SK-N-SH (cell line): ENCODE measurements at regions not wholly inside any gene's neighbourhood (a gene's known extent, or its start where the extent isn't known, plus 50 kb on each side); places are given as distances from the start of the nearest gene placed in this dataset.

Experiments used
- CTCF ChIA-PET: fragments of 300-600, 350-600 bp; formaldehyde crosslinking; extraction: SDS; loops from one replicate; lab custom pipeline; 2021; lab: Yijun Ruan, JAX
- POLR2A ChIA-PET: fragments of 350-600 bp; sonication (Branson Sonifier 250); formaldehyde crosslinking; extraction: SDS; loops from one replicate; lab custom pipeline; 2020; ENCODE audit warnings: antibody characterized with exemption, inconsistent platforms; lab: Yijun Ruan, JAX
- DNase-seq: peaks from one replicate; pipeline ENCODE4 v3.0.0; 2012
- H2AFZ ChIP-seq: fragments of 200-600 bp; sonication (generic); 2 replicates; pipeline ENCODE4 v1.8.1; 2016; ENCODE audit warnings: antibody characterized with exemption, mild to moderate bottlenecking, low read depth
- H3F3A ChIP-seq: fragments of 200-600 bp; sonication (generic); replicated peaks from 2 replicates; pipeline ENCODE3; 2016; ENCODE audit warnings: antibody characterized with exemption, mild to moderate bottlenecking; ENCODE audit not compliant: insufficient read depth
- H3K27ac ChIP-seq, 2 experiments: fragments of 200-500 bp in 1 of 2; fragments of 200-600 bp in 1 of 2; sonication (Bioruptor generic) in 1 of 2; sonication (generic), shearing (Covaris generic) in 1 of 2; 2 replicates each; pipeline versions ENCODE4 v1.5.1 to v1.6.1; 2014 to 2016; ENCODE audit warnings: low read depth in 2 of 2, inconsistent platforms in 1 of 2, low read length in 1 of 2, mild to moderate bottlenecking in 1 of 2, mixed read lengths in 1 of 2
- H3K27me3 ChIP-seq: fragments of 200-600 bp; sonication (generic), shearing (Covaris generic); 2 replicates; pipeline ENCODE4 v1.6.1; 2016; ENCODE audit warnings: mixed run types; ENCODE audit not compliant: insufficient read depth
- H3K36me3 ChIP-seq, 2 experiments: fragments of 200-500 bp in 1 of 2; fragments of 200-600 bp in 1 of 2; sonication (Bioruptor generic) in 1 of 2; sonication (generic) in 1 of 2; replicated peaks in 1 of 2; 2 replicates each; pipeline versions ENCODE3 to v1.5.1; 2014 to 2016; ENCODE audit warnings: low read length in 1 of 2, mild to moderate bottlenecking in 1 of 2; ENCODE audit not compliant: insufficient read depth in 2 of 2, control insufficient read depth in 1 of 2
- H3K4me1 ChIP-seq, 2 experiments: fragments of 200-500 bp in 1 of 2; fragments of 200-600 bp in 1 of 2; sonication (Bioruptor generic) in 1 of 2; sonication (generic), shearing (Covaris generic) in 1 of 2; 2 replicates each; pipeline versions ENCODE4 v1.5.1 to v1.6.1; 2014 to 2016; ENCODE audit warnings: low read depth in 1 of 2, low read length in 1 of 2, mixed run types in 1 of 2; ENCODE audit not compliant: insufficient read depth in 2 of 2, control insufficient read depth in 1 of 2
- H3K4me2 ChIP-seq: fragments of 200-600 bp; sonication (generic), shearing (Covaris generic); 2 replicates; pipeline ENCODE4 v1.6.1; 2017; ENCODE audit warnings: mixed run types
- H3K4me3 ChIP-seq, 2 experiments: fragments of 200-500 bp in 1 of 2; fragments of 200-600 bp in 1 of 2; sonication (Bioruptor generic) in 1 of 2; sonication (generic), shearing (Covaris generic) in 1 of 2; 2 replicates each; pipeline versions ENCODE4 v1.5.1 to v1.8.1; 2014 to 2016; ENCODE audit warnings: low read depth in 2 of 2, inconsistent platforms in 1 of 2, low read length in 1 of 2, mild to moderate bottlenecking in 1 of 2, mixed read lengths in 1 of 2, moderate library complexity in 1 of 2
- H3K79me2 ChIP-seq: fragments of 200-600 bp; sonication (generic); 2 replicates; pipeline ENCODE4 v1.8.1; 2017; ENCODE audit warnings: mild to moderate bottlenecking; ENCODE audit not compliant: insufficient read depth
- H3K9ac ChIP-seq: fragments of 200-600 bp; sonication (generic); 2 replicates; pipeline ENCODE4 v1.6.1; 2017; ENCODE audit warnings: mixed run types
- H3K9me2 ChIP-seq: fragments of 200-600 bp; sonication (generic); 2 replicates; pipeline ENCODE4 v1.6.1; 2017; ENCODE audit warnings: mixed run types
- H3K9me3 ChIP-seq: fragments of 200-600 bp; sonication (generic); 2 replicates; pipeline ENCODE4 v1.6.1; 2017; ENCODE audit warnings: mixed run types, mild to moderate bottlenecking, moderate library complexity
- H4K20me1 ChIP-seq: fragments of 200-600 bp; sonication (generic); 2 replicates; pipeline ENCODE4 v1.6.1; 2017; ENCODE audit warnings: mild to moderate bottlenecking, mixed run types; ENCODE audit not compliant: insufficient read depth
- EP300 ChIP-seq, 2 experiments: IDR thresholded peaks; 2 replicates each; pipeline versions ENCODE4 v1.4.0 to v1.6.1; 2012; ENCODE audit warnings: borderline replicate concordance in 1 of 2, low read depth in 1 of 2, low read length in 1 of 2
- FOSL2 ChIP-seq: IDR thresholded peaks from 2 replicates; pipeline ENCODE4 v1.4.0; 2012; ENCODE audit warnings: low read depth, mild to moderate bottlenecking, moderate library complexity, borderline replicate concordance
- FOXJ3 ChIP-seq: sonication (generic); formaldehyde crosslinking; IDR thresholded peaks from 2 replicates; pipeline ENCODE4 v1.5.1; 2020; ENCODE audit warnings: mild to moderate bottlenecking, missing genetic modification reagents
- JUND ChIP-seq: IDR thresholded peaks from 2 replicates; pipeline ENCODE4 v1.4.0; 2012
- MEF2A ChIP-seq: IDR thresholded peaks from 2 replicates; pipeline ENCODE4 v1.4.0; 2012; ENCODE audit warnings: low read depth, borderline replicate concordance
- RFX5 ChIP-seq: IDR thresholded peaks from 2 replicates; pipeline ENCODE4 v1.6.1; 2012; ENCODE audit warnings: mild to moderate bottlenecking, improper control_type of control experiment, low read length
- TCF12 ChIP-seq: IDR thresholded peaks from 2 replicates; pipeline ENCODE4 v1.4.0; 2012
- WGBS: methylation state at CpG from one replicate; pipeline ENCODE4 v1.1.6; 2017; ENCODE audit warnings: low lambda C conversion rate; 5-methylcytosine and 5-hydroxymethylcytosine counted together
- TF ChIP-seq, protein P1 (sequence below): IDR thresholded peaks from 2 replicates; pipeline ENCODE4; 2012
- TF ChIP-seq, protein P2 (sequence below): fragments of 150-350 bp; IDR thresholded peaks from 2 replicates; pipeline ENCODE4 v1.6.1; 2016; ENCODE audit warnings: mild to moderate bottlenecking, low read depth, low read length
- TF ChIP-seq, protein P3 (sequence below): IDR thresholded peaks from 2 replicates; pipeline ENCODE4 v1.6.1; 2012; ENCODE audit warnings: mild to moderate bottlenecking, low read depth, low read length, moderate library complexity

DNA sequence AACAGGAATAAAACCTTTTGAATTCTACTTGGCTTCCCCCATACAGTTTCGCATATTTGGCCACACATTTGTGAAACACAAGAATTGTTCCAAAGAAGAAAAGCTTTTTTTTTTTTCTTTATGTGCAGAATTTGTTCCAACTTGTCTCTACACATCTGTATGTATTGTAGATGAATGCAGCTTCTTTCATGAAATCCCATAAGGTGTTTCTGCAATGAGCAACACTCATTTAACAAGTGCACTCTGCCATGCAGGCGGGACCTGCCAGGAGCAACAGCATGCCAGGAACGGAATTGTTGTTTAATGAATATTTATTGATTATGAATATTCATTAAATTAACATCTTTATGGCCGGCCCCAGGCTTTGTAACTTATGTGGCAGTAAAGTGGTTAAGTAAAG lies 1075.0 kb downstream of the TTLL7 start:
- ChIA-PET CTCF (no interaction called here), POLR2A (no interaction called here)

DNA sequence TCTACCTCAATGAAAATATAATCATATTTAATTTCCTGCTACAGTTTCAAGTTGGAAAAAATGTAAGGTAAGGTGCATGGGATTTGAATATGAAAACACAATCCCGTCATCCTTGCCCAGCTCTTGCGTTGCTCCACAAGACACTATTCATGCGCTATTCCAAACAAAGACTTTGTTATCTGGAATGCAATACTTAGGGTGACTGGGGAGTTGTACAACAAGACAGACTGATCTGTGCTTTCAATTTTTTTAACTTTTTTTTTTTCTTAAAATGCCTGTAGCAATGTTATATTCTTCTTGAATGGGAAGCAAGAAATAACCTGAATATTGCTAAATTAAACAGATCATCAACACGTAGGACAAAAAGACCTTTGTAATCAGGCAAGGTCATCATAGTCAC lies 1077.2 kb downstream of the TTLL7 start:
- Histone ChIP-seq H3K4me1 (peaks cover 0 to 2% of the 10 kb centered on the region in 2 experiments; a peak in 2 of 4 replicates), H3K27ac (no peak overlapping the region), H2AFZ (no peak overlapping the region), H3K27me3 (no peaks in the 10 kb centered on the region), H4K20me1 (no peaks in the 10 kb centered on the region), H3K9ac (no peak overlapping the region), H3K9me2 (no peaks in the 10 kb centered on the region), H3F3A (peaks cover 3% of the 10 kb centered on the region), H3K79me2 (no peaks in the 10 kb centered on the region), H3K9me3 (no peaks in the 10 kb centered on the region), H3K36me3 (no peaks in the 10 kb centered on the region), H3K4me2 (no peak overlapping the region), H3K4me3 (no peak overlapping the region)
- TF ChIP-seq EP300 (IDR thresholded peaks at IDR 0.05; ENCODE audit: borderline replicate concordance in 1 of 2, low read depth in 1 of 2, low read length in 1 of 2) (no peak), RFX5 (no peak)
- CTCF ChIA-PET, result interaction anchor here (1.6 to 1.8 kb wide), 2 partner anchors 10 to 21 kb away, joined by 4 to 6 read pairs; no protein-coding TSS in a partner anchor
- WGBS, result 84% methylated on average over 4 of the region's 4 CpGs
- DNase-seq, result no peak
- POLR2A ChIA-PET, result no interaction called here

More for the DNA sequence above, 1075.0 kb downstream of the TTLL7 start:
- peaks cover 3% of the 10 kb centered on the region for H3F3A ChIP-seq
- H3K9me2 ChIP-seq, result no peaks in the 10 kb centered on the region
- H3K4me1 ChIP-seq, result peaks cover 0 to 5% of the 10 kb centered on the region in 2 experiments; a peak in 2 of 4 replicates
- TF ChIP-seq, protein P1, sequence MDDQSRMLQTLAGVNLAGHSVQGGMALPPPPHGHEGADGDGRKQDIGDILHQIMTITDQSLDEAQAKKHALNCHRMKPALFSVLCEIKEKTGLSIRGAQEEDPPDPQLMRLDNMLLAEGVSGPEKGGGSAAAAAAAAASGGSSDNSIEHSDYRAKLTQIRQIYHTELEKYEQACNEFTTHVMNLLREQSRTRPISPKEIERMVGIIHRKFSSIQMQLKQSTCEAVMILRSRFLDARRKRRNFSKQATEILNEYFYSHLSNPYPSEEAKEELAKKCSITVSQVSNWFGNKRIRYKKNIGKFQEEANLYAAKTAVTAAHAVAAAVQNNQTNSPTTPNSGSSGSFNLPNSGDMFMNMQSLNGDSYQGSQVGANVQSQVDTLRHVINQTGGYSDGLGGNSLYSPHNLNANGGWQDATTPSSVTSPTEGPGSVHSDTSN, result no peak
- TF ChIP-seq FOXJ3 (no peak), TCF12 (no peak), MEF2A (no peak), JUND (no peak)
- TF ChIP-seq, protein P2, sequence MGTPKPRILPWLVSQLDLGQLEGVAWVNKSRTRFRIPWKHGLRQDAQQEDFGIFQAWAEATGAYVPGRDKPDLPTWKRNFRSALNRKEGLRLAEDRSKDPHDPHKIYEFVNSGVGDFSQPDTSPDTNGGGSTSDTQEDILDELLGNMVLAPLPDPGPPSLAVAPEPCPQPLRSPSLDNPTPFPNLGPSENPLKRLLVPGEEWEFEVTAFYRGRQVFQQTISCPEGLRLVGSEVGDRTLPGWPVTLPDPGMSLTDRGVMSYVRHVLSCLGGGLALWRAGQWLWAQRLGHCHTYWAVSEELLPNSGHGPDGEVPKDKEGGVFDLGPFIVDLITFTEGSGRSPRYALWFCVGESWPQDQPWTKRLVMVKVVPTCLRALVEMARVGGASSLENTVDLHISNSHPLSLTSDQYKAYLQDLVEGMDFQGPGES, result no peak
- H3K4me3 ChIP-seq, result no peak overlapping the region
- H2AFZ ChIP-seq, result no peak overlapping the region
- no peak for DNase-seq
- no peaks in the 10 kb centered on the region for H3K36me3 ChIP-seq
- WGBS, result 78% methylated on average over 4 of the region's 4 CpGs
- no peaks in the 10 kb centered on the region for H3K27me3 ChIP-seq
- H3K9me3 ChIP-seq, result no peaks in the 10 kb centered on the region
- no peaks in the 10 kb centered on the region for H4K20me1 ChIP-seq
- H3K27ac ChIP-seq, result no peak overlapping the region
- no peak overlapping the region for H3K9ac ChIP-seq
- no peak overlapping the region for H3K4me2 ChIP-seq
- no peaks in the 10 kb centered on the region for H3K79me2 ChIP-seq

DNA sequence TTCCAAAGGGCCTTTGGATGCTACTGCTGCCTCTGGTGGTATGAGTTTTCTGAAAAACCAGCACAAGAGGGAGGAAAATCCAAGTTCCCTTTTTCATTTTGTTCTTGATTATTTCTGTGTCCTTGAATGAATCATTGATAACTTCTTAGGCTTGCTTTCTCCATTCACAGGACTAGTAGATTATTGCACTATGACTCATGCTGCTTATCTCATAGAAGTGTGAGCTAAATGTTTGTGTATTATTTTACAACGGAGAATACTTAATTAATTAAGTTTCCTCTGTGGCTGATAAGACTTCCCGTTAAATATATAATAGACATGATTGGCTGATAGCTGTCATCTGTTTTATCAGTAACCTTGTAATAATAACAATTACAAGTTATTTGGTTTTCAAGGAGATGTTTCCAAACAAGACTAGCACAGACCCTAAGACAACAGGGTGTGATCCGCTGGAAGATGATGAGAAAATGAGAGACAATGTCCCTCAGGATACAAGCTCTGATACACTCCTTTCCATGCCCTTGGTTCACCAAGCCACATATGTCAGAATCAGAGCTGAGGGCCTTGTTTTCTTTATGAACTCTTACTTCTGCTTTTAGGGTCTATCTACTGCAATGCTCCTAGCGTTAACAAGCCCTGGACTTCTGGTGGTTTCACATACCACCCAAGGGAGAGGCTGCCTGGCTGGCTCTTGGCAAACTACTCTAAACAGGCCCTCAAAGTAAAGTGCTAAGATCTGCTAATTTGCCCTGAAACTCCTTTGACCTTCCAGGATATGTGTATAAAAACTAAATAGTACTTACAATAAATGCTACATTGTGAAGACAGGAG lies 1078.3 kb downstream of the TTLL7 start:
- 41% methylated on average over 4 of the region's 4 CpGs for WGBS
- CTCF ChIA-PET, result interaction anchor here (1.6 to 1.8 kb wide), 2 partner anchors 11 to 20 kb away, joined by 6 to 8 read pairs; no protein-coding TSS in a partner anchor

More for the DNA sequence above, 1078.3 kb downstream of the TTLL7 start:
- no peaks in the 10 kb centered on the region for H3K9me2 ChIP-seq
- H2AFZ ChIP-seq, result no peak overlapping the region
- TF ChIP-seq FOSL2, result peak; percentile 5; the same call in 1 of the 2 replicates
- TF ChIP-seq, protein P3, sequence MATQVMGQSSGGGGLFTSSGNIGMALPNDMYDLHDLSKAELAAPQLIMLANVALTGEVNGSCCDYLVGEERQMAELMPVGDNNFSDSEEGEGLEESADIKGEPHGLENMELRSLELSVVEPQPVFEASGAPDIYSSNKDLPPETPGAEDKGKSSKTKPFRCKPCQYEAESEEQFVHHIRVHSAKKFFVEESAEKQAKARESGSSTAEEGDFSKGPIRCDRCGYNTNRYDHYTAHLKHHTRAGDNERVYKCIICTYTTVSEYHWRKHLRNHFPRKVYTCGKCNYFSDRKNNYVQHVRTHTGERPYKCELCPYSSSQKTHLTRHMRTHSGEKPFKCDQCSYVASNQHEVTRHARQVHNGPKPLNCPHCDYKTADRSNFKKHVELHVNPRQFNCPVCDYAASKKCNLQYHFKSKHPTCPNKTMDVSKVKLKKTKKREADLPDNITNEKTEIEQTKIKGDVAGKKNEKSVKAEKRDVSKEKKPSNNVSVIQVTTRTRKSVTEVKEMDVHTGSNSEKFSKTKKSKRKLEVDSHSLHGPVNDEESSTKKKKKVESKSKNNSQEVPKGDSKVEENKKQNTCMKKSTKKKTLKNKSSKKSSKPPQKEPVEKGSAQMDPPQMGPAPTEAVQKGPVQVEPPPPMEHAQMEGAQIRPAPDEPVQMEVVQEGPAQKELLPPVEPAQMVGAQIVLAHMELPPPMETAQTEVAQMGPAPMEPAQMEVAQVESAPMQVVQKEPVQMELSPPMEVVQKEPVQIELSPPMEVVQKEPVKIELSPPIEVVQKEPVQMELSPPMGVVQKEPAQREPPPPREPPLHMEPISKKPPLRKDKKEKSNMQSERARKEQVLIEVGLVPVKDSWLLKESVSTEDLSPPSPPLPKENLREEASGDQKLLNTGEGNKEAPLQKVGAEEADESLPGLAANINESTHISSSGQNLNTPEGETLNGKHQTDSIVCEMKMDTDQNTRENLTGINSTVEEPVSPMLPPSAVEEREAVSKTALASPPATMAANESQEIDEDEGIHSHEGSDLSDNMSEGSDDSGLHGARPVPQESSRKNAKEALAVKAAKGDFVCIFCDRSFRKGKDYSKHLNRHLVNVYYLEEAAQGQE, result no peak
- no peak for TF ChIP-seq RFX5
- TF ChIP-seq, all 33 proteins: peak for 1
- Histone ChIP-seq H3K27ac (no peak overlapping the region), H3K4me1 (peaks cover 0 to 2% of the 10 kb centered on the region in 2 experiments; a peak in 2 of 4 replicates), H3K9ac (no peak overlapping the region), H3K4me2 (peak overlapping the region; percentile 13; the same call in 1 of the 2 replicates), H3K9me3 (no peaks in the 10 kb centered on the region), H3K79me2 (no peaks in the 10 kb centered on the region), H4K20me1 (no peaks in the 10 kb centered on the region), H3F3A (peaks cover 3% of the 10 kb centered on the region), H3K4me3 (no peak overlapping the region), H3K27me3 (no peaks in the 10 kb centered on the region), H3K36me3 (no peaks in the 10 kb centered on the region)
- POLR2A ChIA-PET, result no interaction called here
- no peak for DNase-seq
